GM12875 (cell line): ENCODE measurements at regions not wholly inside any gene's neighbourhood (a gene's known extent, or its start where the extent isn't known, plus 50 kb on each side); places are given as distances from the start of the nearest gene placed in this dataset.

ENCODE experiments used
- H3K4me3 ChIP-seq: one replicate; pipeline ENCODE4 v1.5.1; 2011; ENCODE audit warnings: low read depth, low read length, control low read depth
- CTCF ChIP-seq: IDR thresholded peaks from 2 replicates; pipeline ENCODE4 v1.5.1; 2011; ENCODE audit warnings: low read depth, mild to moderate bottlenecking, control low read depth, inconsistent platforms, low read length, moderate library complexity, borderline replicate concordance; ENCODE audit not compliant: insufficient read depth

GRCh38 chr7:83777406-83778072, 128.6 kb upstream of the SEMA3E start:
- no peak for TF ChIP-seq CTCF
- H3K4me3 ChIP-seq, result no peak overlapping the region

GRCh38 chr7:83769407-83769806, 120.5 kb upstream of the SEMA3E start:
- no peak overlapping the region for H3K4me3 ChIP-seq
- no peak for TF ChIP-seq CTCF

- TF ChIP-seq CTCF, result no peak
- no peak overlapping the region for H3K4me3 ChIP-seq
Observed at GRCh38 chr7:83751217-83751616, 102.3 kb upstream of the SEMA3E start.

- TF ChIP-seq CTCF, result no peak
- H3K4me3 ChIP-seq, result no peak overlapping the region
Observed at GRCh38 chr7:83749495-83749894, 100.6 kb upstream of the SEMA3E start.

- no peak for TF ChIP-seq CTCF
- H3K4me3 ChIP-seq, result no peak overlapping the region
Observed at GRCh38 chr7:83739527-83739926, 90.6 kb upstream of the SEMA3E start.

GRCh38 chr7:83738291-83738835, 89.4 kb upstream of the SEMA3E start:
- no peak for TF ChIP-seq CTCF
- no peak overlapping the region for H3K4me3 ChIP-seq

GRCh38 chr7:83732305-83732704, 83.4 kb upstream of the SEMA3E start:
- no peak for TF ChIP-seq CTCF
- no peak overlapping the region for H3K4me3 ChIP-seq
